Panc1 (cell line): ENCODE measurements at regions not wholly inside any gene's neighbourhood (a gene's known extent, or its start where the extent isn't known, plus 50 kb on each side); places are given as distances from the start of the nearest gene placed in this dataset.

ENCODE experiments used
- ATAC-seq: fragments of 200-7000 bp; cut with Tn5 transposase; 2 replicates; pipeline ENCODE4 v1.9.1; 2020; ENCODE audit warnings: mild to moderate bottlenecking, moderate library complexity
- BruUV-seq: library from RNA; stranded (reverse); fragments of 400-500 nt; replicated peaks from 2 replicates; lab custom pipeline; 2021; lab: Mats Ljungman, UMichigan
- CTCF ChIA-PET: fragments of 300-600 bp; sonication (Branson Sonifier 250); formaldehyde crosslinking; loops from one replicate; lab custom pipeline; 2022; ENCODE audit warnings: antibody characterized with exemption; lab: Charles Lee
- POLR2A ChIA-PET: fragments of 300-600 bp; sonication (Branson Sonifier 250); formaldehyde crosslinking; loops from one replicate; lab custom pipeline; 2022; ENCODE audit warnings: antibody characterized with exemption; lab: Charles Lee
- DNase-seq: peaks from one replicate; pipeline ENCODE4 v3.0.0-alpha.2; 2010; ENCODE audit warnings: low read depth, low spot score
- H3K27ac ChIP-seq: 2 replicates; pipeline ENCODE4 v1.5.1; 2011; ENCODE audit warnings: mild to moderate bottlenecking, low read length, inconsistent platforms
- H3K27me3 ChIP-seq: fragments of 200-500 bp; sonication (Bioruptor generic); 2 replicates; pipeline ENCODE4 v1.6.0; 2014; ENCODE audit warnings: low read length, inconsistent platforms; ENCODE audit not compliant: control insufficient read depth, insufficient read depth
- H3K36me3 ChIP-seq: fragments of 200-500 bp; sonication (Bioruptor generic); 2 replicates; pipeline ENCODE4 v1.5.1; 2014; ENCODE audit warnings: inconsistent platforms, mild to moderate bottlenecking, low read length, moderate library complexity; ENCODE audit not compliant: control insufficient read depth, insufficient read depth
- H3K4me1 ChIP-seq: 2 replicates; pipeline ENCODE4 v1.5.1; 2011; ENCODE audit warnings: inconsistent platforms, mild to moderate bottlenecking, low read length, moderate library complexity; ENCODE audit not compliant: control insufficient read depth, insufficient read depth
- H3K4me3 ChIP-seq, 2 experiments: 2 replicates each; pipeline ENCODE4 v1.5.1; 2011 to 2012; ENCODE audit warnings: low read depth in 2 of 2, low read length in 2 of 2, mild to moderate bottlenecking in 2 of 2, inconsistent platforms in 1 of 2, moderate library complexity in 1 of 2
- H3K9me3 ChIP-seq: fragments of 200-500 bp; sonication (Bioruptor generic); 2 replicates; pipeline ENCODE4 v1.5.1; 2014; ENCODE audit warnings: low read depth, mild to moderate bottlenecking, inconsistent platforms, low read length, moderate library complexity; ENCODE audit not compliant: control insufficient read depth, insufficient read depth
- CTCF ChIP-seq: fragments of 450-650 bp; IDR thresholded peaks from 2 replicates; pipeline ENCODE4 v1.5.1; 2017; ENCODE audit warnings: mild to moderate bottlenecking
- POLR2AphosphoS5 ChIP-seq: IDR thresholded peaks from 2 replicates; pipeline ENCODE4 v1.6.1; 2012; ENCODE audit warnings: mild to moderate bottlenecking, low read depth, low read length, moderate library complexity
- REST ChIP-seq, 2 experiments: IDR thresholded peaks; 2 replicates each; pipeline ENCODE4 v1.6.1; 2011 to 2012; ENCODE audit warnings: low read depth in 2 of 2, control low read depth in 1 of 2, low read length in 1 of 2, mild to moderate bottlenecking in 1 of 2, moderate library complexity in 1 of 2; ENCODE audit not compliant: insufficient read depth in 1 of 2
- SIN3A ChIP-seq: IDR thresholded peaks from 2 replicates; pipeline ENCODE4 v1.6.1; 2012; ENCODE audit warnings: low read depth, mild to moderate bottlenecking, low read length, moderate library complexity, borderline replicate concordance; ENCODE audit not compliant: insufficient read depth
- TCF7L2 ChIP-seq: IDR thresholded peaks from 2 replicates; pipeline ENCODE4 v1.6.1; 2011; ENCODE audit warnings: mild to moderate bottlenecking, low read depth, low read length, inconsistent platforms
- in situ Hi-C: cut with HindIII; loops from 2 replicates; pipeline ENCODE4 v1.10.0; 2016; ENCODE audit warnings: low sequenced_read_pairs, low pct_unique_long_range_greater_than_20kb
- intact Hi-C: fragments of 100-400 bp; cut with micrococcal nuclease; formaldehyde crosslinking; loops from one replicate; pipeline ENCODE4 v1.10.0; 2022; ENCODE audit not compliant: unreplicated experiment

DNA sequence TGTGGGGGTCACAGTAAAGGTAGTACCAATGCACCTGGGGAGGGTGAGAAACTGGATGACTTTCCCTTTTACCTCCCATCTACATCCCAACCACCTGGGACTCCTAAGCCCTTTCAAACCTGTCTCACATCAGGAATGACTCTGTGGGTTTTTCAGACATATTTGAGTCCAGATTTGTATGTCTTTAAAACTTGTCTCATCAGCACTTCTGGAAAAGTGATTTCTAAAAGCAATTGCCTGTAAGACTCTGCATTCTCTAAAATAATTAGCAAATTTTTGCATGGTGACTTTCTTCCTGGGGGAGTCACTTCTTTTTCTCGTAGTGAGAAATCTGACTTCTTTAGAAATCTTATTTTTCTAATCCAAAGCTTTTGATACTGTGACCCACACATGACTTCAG is 1553.0 kb upstream of the PIK3C3 start:
- no peaks in the 10 kb centered on the region for H3K36me3 ChIP-seq
- intact Hi-C loops (no loop called here), in situ Hi-C loops (no loop called here)
- no peak overlapping the region for H3K27ac ChIP-seq
- POLR2A ChIA-PET: no interaction called here
- TF ChIP-seq POLR2AphosphoS5: no peak
- TF ChIP-seq CTCF: no peak
- TF ChIP-seq SIN3A: no peak
- TF ChIP-seq TCF7L2: no peak
- no peak for TF ChIP-seq REST (IDR thresholded peaks at IDR 0.05; ENCODE audit: insufficient read depth in 1 of 2, low read depth in 2 of 2, low read length in 1 of 2)
- H3K4me1 ChIP-seq: no peaks in the 10 kb centered on the region
- no peak for DNase-seq
- ATAC-seq: no peak
- CTCF ChIA-PET: no interaction called here
- no peak overlapping the region for H3K4me3 ChIP-seq
- no peaks in the 10 kb centered on the region for H3K27me3 ChIP-seq
- no peaks in the 10 kb centered on the region for H3K9me3 ChIP-seq
- no TSS peak for BruUV-seq

DNA sequence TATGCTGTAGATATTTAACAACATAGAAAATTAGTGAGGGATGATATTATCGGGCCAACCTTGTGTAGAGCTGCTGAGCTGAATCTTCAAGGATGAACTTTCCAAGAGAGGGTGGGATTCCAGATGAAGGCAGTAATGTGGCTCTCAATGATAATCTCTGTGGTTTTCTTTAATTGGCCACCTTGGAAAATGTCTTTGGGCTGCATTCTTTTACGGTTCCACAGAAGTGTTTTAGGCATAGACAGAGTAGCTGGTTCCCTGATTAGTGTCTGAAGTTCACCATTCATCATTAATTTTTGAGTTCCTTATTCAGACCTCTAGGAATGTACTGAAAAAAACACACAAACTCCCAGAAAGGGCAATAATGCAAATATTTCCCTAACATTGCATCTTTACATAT is 1566.9 kb upstream of the PIK3C3 start:
- no peak for ATAC-seq
- in situ Hi-C loops (no loop called here), intact Hi-C loops (no loop called here)
- no peak overlapping the region for H3K4me3 ChIP-seq
- CTCF ChIA-PET: no interaction called here
- no peak for DNase-seq
- POLR2A ChIA-PET: no interaction called here
- no TSS peak for BruUV-seq
- H3K9me3 ChIP-seq: no peaks in the 10 kb centered on the region
- no peaks in the 10 kb centered on the region for H3K36me3 ChIP-seq
- no peak for TF ChIP-seq POLR2AphosphoS5
- no peak for TF ChIP-seq SIN3A
- no peak for TF ChIP-seq CTCF
- TF ChIP-seq REST (IDR thresholded peaks at IDR 0.05; ENCODE audit: insufficient read depth in 1 of 2, low read depth in 2 of 2, low read length in 1 of 2): no peak
- TF ChIP-seq TCF7L2: no peak
- no peak overlapping the region for H3K27ac ChIP-seq
- no peaks in the 10 kb centered on the region for H3K27me3 ChIP-seq
- H3K4me1 ChIP-seq: no peaks in the 10 kb centered on the region
